ENCODE measurements at regions not wholly inside any gene's neighbourhood (a gene's known extent, or its start where the extent isn't known, plus 50 kb on each side); places are given as distances from the start of the nearest gene placed in this dataset.

- no peaks in the 10 kb centered on the region for H3K4me1 ChIP-seq
- DNase-seq (ENCODE audit: low spot score in 2 of 2) = no peak
- intact Hi-C loops (cut with DNase I; ENCODE audit: low total_unique reads) = no loop called here
- H3K27me3 ChIP-seq = no peaks in the 10 kb centered on the region
- H3K9me3 ChIP-seq = peaks cover 0 to 4% of the 10 kb centered on the region in 2 donors
- no peaks in the 10 kb centered on the region for H3K36me3 ChIP-seq
- no peak for TF ChIP-seq CTCF (IDR thresholded peaks at IDR 0.05)
- no peak overlapping the region for H3K27ac ChIP-seq
- H3K4me3 ChIP-seq = no peak overlapping the region
These were observed 1463.3 kb downstream of the C4orf33 start for GRCh38 chr4:130559268-130559667.

- Histone ChIP-seq H3K4me3 (peak overlapping the region; percentile 14 to 60 (median 37)), H3K9me3 (no peaks in the 10 kb centered on the region), H3K4me1 (no peaks in the 10 kb centered on the region), H3K27ac (no peak overlapping the region), H3K36me3 (no peaks in the 10 kb centered on the region), H3K27me3 (no peaks in the 10 kb centered on the region)
- peak in 1 of 2 donors; percentile 25 for DNase-seq (ENCODE audit: low spot score in 2 of 2)
- intact Hi-C loops (cut with DNase I; ENCODE audit: low total_unique reads) = no loop called here
- TF ChIP-seq POLR2AphosphoS5 (IDR thresholded peaks at IDR 0.05) (no peak), CTCF (IDR thresholded peaks at IDR 0.05) (peak in 1 of 3 donors; percentile 15)
These were observed 1467.4 kb downstream of the C4orf33 start for GRCh38 chr4:130563185-130563888.

GRCh38 chr4:130563889-130564418 is 1468.0 kb downstream of the C4orf33 start:
- TF ChIP-seq CTCF (IDR thresholded peaks at IDR 0.05) (no peak), POLR2A (IDR thresholded peaks at IDR 0.05) (no peak), POLR2AphosphoS5 (IDR thresholded peaks at IDR 0.05) (no peak)
- intact Hi-C loops (cut with DNase I; ENCODE audit: low total_unique reads) = no loop called here
- no peaks in the 10 kb centered on the region for H3K9me3 ChIP-seq
- H3K27ac ChIP-seq = no peak overlapping the region
- peak overlapping the region; percentile 14 to 60 (median 37) for H3K4me3 ChIP-seq
- no peaks in the 10 kb centered on the region for H3K27me3 ChIP-seq
- no peaks in the 10 kb centered on the region for H3K4me1 ChIP-seq
- H3K36me3 ChIP-seq = no peaks in the 10 kb centered on the region
- DNase-seq (ENCODE audit: low spot score in 2 of 2) = no peak

GRCh38 chr4:130568746-130569145 is 1472.8 kb downstream of the C4orf33 start:
- no peaks in the 10 kb centered on the region for H3K27me3 ChIP-seq
- no peak overlapping the region for H3K4me3 ChIP-seq
- H3K4me1 ChIP-seq = no peaks in the 10 kb centered on the region
- TF ChIP-seq POLR2AphosphoS5 (IDR thresholded peaks at IDR 0.05) = no peak
- TF ChIP-seq CTCF (IDR thresholded peaks at IDR 0.05) = no peak
- no peak for TF ChIP-seq POLR2A (IDR thresholded peaks at IDR 0.05)
- H3K27ac ChIP-seq = no peak overlapping the region
- no peak for DNase-seq (ENCODE audit: low spot score in 2 of 2)
- no peaks in the 10 kb centered on the region for H3K36me3 ChIP-seq
- no peaks in the 10 kb centered on the region for H3K9me3 ChIP-seq
- intact Hi-C loops (cut with DNase I; ENCODE audit: low total_unique reads) = no loop called here

GRCh38 chr4:130573742-130574141 is 1477.8 kb downstream of the C4orf33 start:
- Histone ChIP-seq H3K4me1 (no peaks in the 10 kb centered on the region), H3K27me3 (no peaks in the 10 kb centered on the region), H3K36me3 (no peaks in the 10 kb centered on the region), H3K27ac (no peak overlapping the region), H3K4me3 (no peak overlapping the region), H3K9me3 (no peaks in the 10 kb centered on the region)
- TF ChIP-seq POLR2A (IDR thresholded peaks at IDR 0.05) (no peak), POLR2AphosphoS5 (IDR thresholded peaks at IDR 0.05) (no peak), CTCF (IDR thresholded peaks at IDR 0.05) (no peak)
- intact Hi-C loops (cut with DNase I; ENCODE audit: low total_unique reads) = no loop called here
- no peak for DNase-seq (ENCODE audit: low spot score in 2 of 2)
